GM06990 (cell line): ENCODE measurements at regions not wholly inside any gene's neighbourhood (a gene's known extent, or its start where the extent isn't known, plus 50 kb on each side); places are given as distances from the start of the nearest gene placed in this dataset.
"Not testable (repeated sequence)": the region's sequence is repeated elsewhere in the genome, so short reads cannot be mapped to it uniquely, and the experiment has no call there.

Experiments used
- DNase-seq: peaks from one replicate; pipeline ENCODE4 v3.0.0-alpha.2; 2011; ENCODE audit not compliant: insufficient read length; ENCODE audit errors: extremely low read depth
- H3K27me3 ChIP-seq: replicated peaks from 2 replicates; pipeline ENCODE4 v1.6.0; 2011; ENCODE audit warnings: low read length; ENCODE audit not compliant: control insufficient read depth, insufficient read depth
- H3K36me3 ChIP-seq: 2 replicates; pipeline ENCODE4 v1.5.1; 2011; ENCODE audit warnings: low read length; ENCODE audit not compliant: control insufficient read depth, insufficient read depth
- H3K4me3 ChIP-seq: replicated peaks from 2 replicates; pipeline ENCODE4 v1.5.1; 2011; ENCODE audit warnings: low read depth, mild to moderate bottlenecking, control low read depth, low read length
- TF ChIP-seq, protein P1 (sequence below): IDR thresholded peaks from 2 replicates; pipeline ENCODE4 v1.5.1; 2011; ENCODE audit warnings: low read length, control low read depth, mild to moderate bottlenecking, inconsistent platforms; ENCODE audit not compliant: insufficient read depth, poor library complexity, severe bottlenecking

DNA sequence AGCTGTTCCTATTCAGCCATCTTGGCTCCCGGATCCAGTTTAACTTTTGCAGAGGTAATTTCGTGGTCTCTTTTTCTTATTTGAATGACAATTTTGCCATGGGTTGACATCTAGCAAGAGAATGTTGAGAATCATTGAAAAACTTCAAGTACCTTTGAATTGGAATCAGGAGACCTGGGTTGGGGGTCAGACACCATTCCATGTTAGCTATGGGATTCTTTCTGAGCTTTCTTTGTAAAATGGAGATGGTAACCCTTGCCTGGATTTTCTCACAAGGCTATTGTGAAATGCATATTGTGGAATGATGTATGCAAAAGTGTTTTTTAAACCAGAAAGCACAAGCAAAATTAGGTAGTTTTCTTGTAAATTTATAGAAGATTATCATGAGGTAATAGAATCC is 79.1 kb upstream of the HAND2 start:
- TF ChIP-seq, protein P1, sequence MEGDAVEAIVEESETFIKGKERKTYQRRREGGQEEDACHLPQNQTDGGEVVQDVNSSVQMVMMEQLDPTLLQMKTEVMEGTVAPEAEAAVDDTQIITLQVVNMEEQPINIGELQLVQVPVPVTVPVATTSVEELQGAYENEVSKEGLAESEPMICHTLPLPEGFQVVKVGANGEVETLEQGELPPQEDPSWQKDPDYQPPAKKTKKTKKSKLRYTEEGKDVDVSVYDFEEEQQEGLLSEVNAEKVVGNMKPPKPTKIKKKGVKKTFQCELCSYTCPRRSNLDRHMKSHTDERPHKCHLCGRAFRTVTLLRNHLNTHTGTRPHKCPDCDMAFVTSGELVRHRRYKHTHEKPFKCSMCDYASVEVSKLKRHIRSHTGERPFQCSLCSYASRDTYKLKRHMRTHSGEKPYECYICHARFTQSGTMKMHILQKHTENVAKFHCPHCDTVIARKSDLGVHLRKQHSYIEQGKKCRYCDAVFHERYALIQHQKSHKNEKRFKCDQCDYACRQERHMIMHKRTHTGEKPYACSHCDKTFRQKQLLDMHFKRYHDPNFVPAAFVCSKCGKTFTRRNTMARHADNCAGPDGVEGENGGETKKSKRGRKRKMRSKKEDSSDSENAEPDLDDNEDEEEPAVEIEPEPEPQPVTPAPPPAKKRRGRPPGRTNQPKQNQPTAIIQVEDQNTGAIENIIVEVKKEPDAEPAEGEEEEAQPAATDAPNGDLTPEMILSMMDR = no peak
- Histone ChIP-seq H3K36me3 (no peaks in the 10 kb centered on the region), H3K4me3 (no peak overlapping the region), H3K27me3 (no peaks in the 10 kb centered on the region)
- no peak for DNase-seq

DNA sequence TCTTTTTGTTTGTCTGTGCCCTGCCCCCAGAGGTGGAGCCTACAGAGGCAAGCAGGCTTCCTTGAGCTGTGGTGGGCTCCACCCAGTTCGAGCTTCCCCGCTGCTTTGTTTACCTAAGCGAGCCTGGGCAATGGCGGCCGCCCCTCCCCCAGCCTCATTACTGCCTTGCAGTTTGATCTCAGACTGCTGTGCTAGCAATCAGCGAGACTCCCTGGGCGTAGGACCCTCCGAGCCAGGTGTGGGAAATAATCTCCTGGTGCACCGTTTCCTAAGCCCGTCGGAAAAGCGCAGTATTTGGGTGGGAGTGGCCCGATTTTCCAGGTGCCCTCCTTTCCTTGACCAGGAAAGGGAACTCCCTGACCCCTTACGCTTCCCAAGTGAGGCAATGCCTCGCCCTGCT is 78.6 kb upstream of the HAND2 start:
- H3K4me3 ChIP-seq, H3K36me3 ChIP-seq, H3K27me3 ChIP-seq, DNase-seq: not testable (repeated sequence)

DNA sequence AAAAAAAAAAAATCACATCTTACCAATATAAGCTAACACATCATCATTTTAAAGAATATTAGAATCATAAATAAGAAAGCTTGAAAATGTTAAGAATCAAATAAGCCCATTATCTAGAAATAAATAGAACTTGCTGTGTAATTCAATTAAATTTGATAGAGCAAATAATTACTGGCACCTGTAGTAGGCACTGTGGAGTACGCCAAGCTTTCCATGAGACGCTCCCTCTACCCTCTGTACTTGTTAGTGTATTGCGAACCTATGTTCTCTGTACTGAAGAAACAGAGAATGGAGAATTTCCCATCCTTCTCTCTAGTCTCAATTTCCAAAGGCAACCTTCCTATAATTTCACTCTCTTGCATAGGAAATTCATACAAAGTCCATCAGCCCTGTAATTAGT is 61.7 kb upstream of the HAND2 start:
- H3K36me3 ChIP-seq = no peaks in the 10 kb centered on the region
- no peak overlapping the region for H3K4me3 ChIP-seq
- no peak for DNase-seq
- no peaks in the 10 kb centered on the region for H3K27me3 ChIP-seq
- TF ChIP-seq, protein P1 = no peak

DNA sequence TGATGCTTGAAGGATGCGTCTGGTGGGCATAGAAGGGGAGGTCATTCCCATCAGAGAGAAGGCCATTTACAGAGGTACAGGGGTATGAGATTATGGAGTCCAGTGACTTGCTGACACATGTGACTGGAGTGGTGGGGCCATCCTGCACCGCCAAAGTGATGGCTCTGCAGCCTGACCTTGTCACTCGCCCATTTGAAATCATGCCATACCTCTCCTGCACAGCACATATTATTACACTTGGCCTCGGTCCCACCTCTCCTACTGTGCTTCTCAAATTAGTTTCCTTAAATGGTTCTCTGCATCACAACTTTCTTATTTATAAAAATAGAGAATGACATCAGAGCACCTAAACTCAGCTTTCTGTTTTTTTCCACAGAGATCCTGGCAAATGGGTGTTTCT is 60.7 kb upstream of the HAND2 start:
- H3K36me3 ChIP-seq = no peaks in the 10 kb centered on the region
- H3K4me3 ChIP-seq = no peak overlapping the region
- DNase-seq = no peak
- H3K27me3 ChIP-seq = no peaks in the 10 kb centered on the region
- TF ChIP-seq, protein P1 = no peak

DNA sequence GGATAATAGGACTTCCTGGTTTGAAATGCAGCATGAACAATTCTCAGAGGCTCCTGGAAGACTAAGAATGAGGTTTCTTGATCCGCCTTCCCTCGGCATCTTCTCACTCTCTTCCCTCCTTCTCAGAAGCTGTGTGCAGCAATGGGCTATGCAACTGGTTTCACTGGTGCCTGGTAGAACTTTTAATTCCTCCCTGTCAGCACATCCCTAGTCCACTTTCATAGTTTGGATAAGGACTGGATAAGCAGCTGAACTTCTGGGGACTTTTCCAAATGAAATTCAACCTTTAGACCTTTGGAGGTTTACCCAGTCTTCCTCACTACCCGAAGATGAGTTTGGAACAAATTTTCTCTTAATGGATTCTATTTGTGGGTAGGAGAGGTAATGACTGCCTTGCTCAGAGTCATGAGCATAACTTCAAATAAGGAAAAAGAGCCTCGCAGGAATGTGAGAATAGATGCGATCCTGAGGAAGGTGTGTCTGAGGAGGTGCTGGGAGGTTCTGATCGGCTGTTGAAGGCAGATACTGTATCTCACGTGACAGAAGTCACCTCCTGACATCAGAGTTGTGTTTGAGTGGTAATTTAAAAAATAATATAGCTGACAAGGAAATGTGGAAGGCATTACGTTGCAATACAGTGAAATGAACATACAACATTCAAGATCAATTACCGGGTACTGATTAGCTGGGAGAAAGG is 56.0 kb upstream of the HAND2 start:
- TF ChIP-seq, protein P1 = no peak
- no peak overlapping the region for H3K4me3 ChIP-seq
- no peaks in the 10 kb centered on the region for H3K36me3 ChIP-seq
- no peaks in the 10 kb centered on the region for H3K27me3 ChIP-seq
- DNase-seq = no peak

DNA sequence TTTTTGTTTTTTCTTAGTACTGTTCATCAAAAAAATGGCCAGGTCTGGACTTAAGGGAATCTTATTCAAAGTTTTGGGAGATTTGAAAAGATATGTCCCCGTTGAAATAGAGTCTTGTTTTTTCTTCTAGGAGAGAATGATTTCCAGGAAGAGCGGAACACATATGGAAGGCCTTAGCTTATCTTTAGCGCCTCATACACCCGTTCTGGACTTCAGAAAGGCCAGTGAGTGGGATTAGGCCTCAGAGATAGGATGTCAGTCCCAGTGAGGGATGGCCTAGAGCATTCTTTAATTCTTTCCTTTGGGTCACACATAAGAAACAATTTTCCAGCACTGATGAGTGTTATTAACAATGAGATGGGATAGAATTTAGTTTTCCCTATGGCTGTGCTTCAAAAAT is 54.5 kb upstream of the HAND2 start:
- DNase-seq = no peak
- no peak overlapping the region for H3K4me3 ChIP-seq

More for the DNA sequence above, 54.5 kb upstream of the HAND2 start:
- Histone ChIP-seq H3K27me3 (no peaks in the 10 kb centered on the region), H3K36me3 (no peaks in the 10 kb centered on the region)
- TF ChIP-seq, protein P1 = no peak
